ENCODE measurements at regions not wholly inside any gene's neighbourhood (a gene's known extent, or its start where the extent isn't known, plus 50 kb on each side); places are given as distances from the start of the nearest gene placed in this dataset.

DNA sequence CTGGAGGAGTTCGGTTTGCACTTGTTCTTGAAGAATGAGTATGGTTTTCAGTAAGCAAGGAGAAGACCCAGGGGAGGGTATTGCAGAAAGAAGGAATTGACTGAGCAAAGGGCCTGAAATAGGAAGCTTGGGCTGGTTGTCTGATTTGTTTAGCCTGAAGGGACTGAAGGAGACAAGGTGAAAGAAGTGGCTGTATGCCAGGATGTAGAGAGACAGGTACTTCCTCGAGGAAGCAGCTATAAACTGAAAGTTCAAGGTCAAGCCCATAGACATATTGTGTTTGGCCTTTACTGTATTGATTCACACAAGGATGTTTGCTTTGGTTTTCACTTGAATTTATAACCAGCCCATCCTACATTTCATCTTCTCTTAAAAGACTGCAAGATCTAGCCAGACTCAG, 183.1 kb downstream of the PALM2AKAP2 start:
- Histone ChIP-seq H3K4me3 (replicated peaks in 1 of 3; ENCODE audit: insufficient read depth in 1 of 3, low read depth in 2 of 3, low read length in 3 of 3) (no peak overlapping the region), H4K20me1 (ENCODE audit: insufficient read depth, low read length) (no peaks in the 10 kb centered on the region), H3K4me1 (ENCODE audit: insufficient read depth, low read length) (no peaks in the 10 kb centered on the region), H3K27ac (ENCODE audit: extremely low read length, insufficient read depth, low read length) (no peak overlapping the region), H3K4me2 (ENCODE audit: low read depth, low read length) (no peak overlapping the region), H2AFZ (ENCODE audit: low read length) (no peak overlapping the region), H3K36me3 (replicated peaks in 1 of 2; ENCODE audit: control insufficient read depth in 1 of 2, insufficient read depth in 2 of 2, low read length in 2 of 2) (no peaks in the 10 kb centered on the region), H3K79me2 (ENCODE audit: insufficient read depth, low read length) (no peaks in the 10 kb centered on the region), H3K27me3 (ENCODE audit: control insufficient read depth in 1 of 2, insufficient read depth in 2 of 2, low read length in 2 of 2) (no peaks in the 10 kb centered on the region; a peak in 1 of 5 replicates), H3K9ac (ENCODE audit: insufficient read depth, low read depth, low read length) (no peak overlapping the region), H3K9me3 (ENCODE audit: low read length) (no peaks in the 10 kb centered on the region)
- intact Hi-C loops (cut with micrococcal nuclease; ENCODE audit: unreplicated experiment), result no loop called here
- WGBS (ENCODE audit: low lambda C conversion rate), result 18% methylated on average over 2 of the region's 2 CpGs
- in situ Hi-C loops (cut with HindIII; ENCODE audit: extremely low pct_ligation_motif_present, low pct_unique_long_range_greater_than_20kb), result no loop called here
- ChIA-PET CTCF (ENCODE audit: low intra/inter-chr PET ratio, low total read pairs) (no interaction called here), POLR2A (no interaction called here)
- no peak for ATAC-seq
- TF ChIP-seq, protein P1, sequence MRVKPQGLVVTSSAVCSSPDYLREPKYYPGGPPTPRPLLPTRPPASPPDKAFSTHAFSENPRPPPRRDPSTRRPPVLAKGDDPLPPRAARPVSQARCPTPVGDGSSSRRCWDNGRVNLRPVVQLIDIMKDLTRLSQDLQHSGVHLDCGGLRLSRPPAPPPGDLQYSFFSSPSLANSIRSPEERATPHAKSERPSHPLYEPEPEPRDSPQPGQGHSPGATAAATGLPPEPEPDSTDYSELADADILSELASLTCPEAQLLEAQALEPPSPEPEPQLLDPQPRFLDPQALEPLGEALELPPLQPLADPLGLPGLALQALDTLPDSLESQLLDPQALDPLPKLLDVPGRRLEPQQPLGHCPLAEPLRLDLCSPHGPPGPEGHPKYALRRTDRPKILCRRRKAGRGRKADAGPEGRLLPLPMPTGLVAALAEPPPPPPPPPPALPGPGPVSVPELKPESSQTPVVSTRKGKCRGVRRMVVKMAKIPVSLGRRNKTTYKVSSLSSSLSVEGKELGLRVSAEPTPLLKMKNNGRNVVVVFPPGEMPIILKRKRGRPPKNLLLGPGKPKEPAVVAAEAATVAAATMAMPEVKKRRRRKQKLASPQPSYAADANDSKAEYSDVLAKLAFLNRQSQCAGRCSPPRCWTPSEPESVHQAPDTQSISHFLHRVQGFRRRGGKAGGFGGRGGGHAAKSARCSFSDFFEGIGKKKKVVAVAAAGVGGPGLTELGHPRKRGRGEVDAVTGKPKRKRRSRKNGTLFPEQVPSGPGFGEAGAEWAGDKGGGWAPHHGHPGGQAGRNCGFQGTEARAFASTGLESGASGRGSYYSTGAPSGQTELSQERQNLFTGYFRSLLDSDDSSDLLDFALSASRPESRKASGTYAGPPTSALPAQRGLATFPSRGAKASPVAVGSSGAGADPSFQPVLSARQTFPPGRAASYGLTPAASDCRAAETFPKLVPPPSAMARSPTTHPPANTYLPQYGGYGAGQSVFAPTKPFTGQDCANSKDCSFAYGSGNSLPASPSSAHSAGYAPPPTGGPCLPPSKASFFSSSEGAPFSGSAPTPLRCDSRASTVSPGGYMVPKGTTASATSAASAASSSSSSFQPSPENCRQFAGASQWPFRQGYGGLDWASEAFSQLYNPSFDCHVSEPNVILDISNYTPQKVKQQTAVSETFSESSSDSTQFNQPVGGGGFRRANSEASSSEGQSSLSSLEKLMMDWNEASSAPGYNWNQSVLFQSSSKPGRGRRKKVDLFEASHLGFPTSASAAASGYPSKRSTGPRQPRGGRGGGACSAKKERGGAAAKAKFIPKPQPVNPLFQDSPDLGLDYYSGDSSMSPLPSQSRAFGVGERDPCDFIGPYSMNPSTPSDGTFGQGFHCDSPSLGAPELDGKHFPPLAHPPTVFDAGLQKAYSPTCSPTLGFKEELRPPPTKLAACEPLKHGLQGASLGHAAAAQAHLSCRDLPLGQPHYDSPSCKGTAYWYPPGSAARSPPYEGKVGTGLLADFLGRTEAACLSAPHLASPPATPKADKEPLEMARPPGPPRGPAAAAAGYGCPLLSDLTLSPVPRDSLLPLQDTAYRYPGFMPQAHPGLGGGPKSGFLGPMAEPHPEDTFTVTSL (CRISPR knock-in tag; IDR thresholded peaks at IDR 0.05; ENCODE audit: borderline replicate concordance), result no peak
- TF ChIP-seq EEA1 (CRISPR knock-in tag; IDR thresholded peaks at IDR 0.05; ENCODE audit: borderline replicate concordance) (no peak), UBTF (CRISPR knock-in tag; IDR thresholded peaks at IDR 0.05) (no peak), AGO2 (optimal IDR thresholded peaks at IDR 0.05; ENCODE audit: low read depth, low read length) (no peak), XBP1 (CRISPR knock-in tag; IDR thresholded peaks at IDR 0.05) (no peak), MBD4 (IDR thresholded peaks at IDR 0.05; ENCODE audit: borderline replicate concordance, low read length) (no peak)
- no peak for DNase-seq (ENCODE audit: low spot score)
- no peak for FAIRE-seq
- BruUV-seq (replicated peaks), result no TSS peak
